ENCODE measurements at regions not wholly inside any gene's neighbourhood (a gene's known extent, or its start where the extent isn't known, plus 50 kb on each side); places are given as distances from the start of the nearest gene placed in this dataset.

DNA sequence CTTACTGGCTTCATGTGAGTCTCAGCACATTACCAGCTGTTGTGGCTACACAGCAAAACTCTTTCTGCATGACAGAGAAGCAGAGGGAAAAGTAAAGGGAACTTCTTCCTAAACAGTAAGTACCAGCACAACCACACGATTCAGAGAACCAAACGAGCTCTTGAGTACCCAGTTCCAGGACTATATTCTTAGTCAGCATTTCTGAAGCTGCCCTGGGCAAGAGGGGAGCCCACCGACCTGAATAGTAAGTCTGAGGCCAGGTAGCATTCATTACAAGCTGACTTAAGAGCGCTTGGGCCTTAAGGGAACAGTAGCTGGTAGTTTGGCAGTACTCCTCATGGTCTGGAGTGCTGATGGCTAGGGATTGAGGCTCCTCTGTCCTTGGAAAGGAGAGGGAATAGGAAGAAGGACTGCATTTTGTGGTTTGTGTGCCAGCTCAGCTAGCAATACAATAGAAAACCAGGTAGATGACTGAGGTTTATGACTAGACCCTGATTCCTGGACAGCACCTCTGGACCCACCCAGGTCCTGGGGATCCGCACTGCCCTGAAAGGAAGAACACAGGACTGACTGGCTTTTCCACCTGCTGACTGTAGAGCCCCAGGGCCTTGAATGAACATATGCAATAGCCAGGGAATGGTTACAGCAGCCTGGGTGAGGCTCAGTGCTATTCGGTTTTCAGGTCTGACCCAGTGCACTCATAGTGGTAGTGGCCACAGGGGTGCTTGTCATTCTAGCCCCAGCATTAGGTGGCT is 396.8 kb upstream of the PRMT6 start:
- Histone ChIP-seq H3K9ac (no peak overlapping the region), H3K27me3 (no peaks in the 10 kb centered on the region), H3F3A (ENCODE audit: low read depth) (no peaks in the 10 kb centered on the region), H3K27ac (no peak overlapping the region), H3K4me2 (no peak overlapping the region), H3K36me3 (no peaks in the 10 kb centered on the region), H3K79me2 (ENCODE audit: low read depth) (no peaks in the 10 kb centered on the region), H3K4me1 (no peaks in the 10 kb centered on the region), H3K9me3 (ENCODE audit: low read depth) (no peaks in the 10 kb centered on the region), H4K20me1 (ENCODE audit: low read depth) (no peaks in the 10 kb centered on the region), H2AFZ (replicated peaks) (no peak overlapping the region), H3K4me3 (no peak overlapping the region)
- peaks cover 2% of the 10 kb centered on the region for H3K27me3 Mint-ChIP-seq (ENCODE audit: insufficient read depth, low read depth)
- H3K4me3 Mint-ChIP-seq = no peak overlapping the region
- no peak overlapping the region for H3K27ac Mint-ChIP-seq
- DNase-seq (ENCODE audit: low spot score) = no peak
- no peaks in the 10 kb centered on the region for H3K4me1 Mint-ChIP-seq
- H3K9me3 Mint-ChIP-seq = no peaks in the 10 kb centered on the region
- no peak for TF ChIP-seq EZH2phosphoT487 (IDR thresholded peaks at IDR 0.05)
- TF ChIP-seq CTCF (IDR thresholded peaks at IDR 0.05) = no peak
- TF ChIP-seq EZH2 (IDR thresholded peaks at IDR 0.05) = no peak
- no peaks in the 10 kb centered on the region for H3K36me3 Mint-ChIP-seq

GRCh38 chr1:106675558-106675957 is 380.9 kb upstream of the PRMT6 start:
- Histone ChIP-seq H3K9me3 (ENCODE audit: low read depth) (no peaks in the 10 kb centered on the region), H3K27ac (no peak overlapping the region), H3K36me3 (no peaks in the 10 kb centered on the region), H3K79me2 (ENCODE audit: low read depth) (no peaks in the 10 kb centered on the region), H3K27me3 (no peaks in the 10 kb centered on the region), H3F3A (ENCODE audit: low read depth) (no peaks in the 10 kb centered on the region), H3K4me1 (no peaks in the 10 kb centered on the region), H2AFZ (replicated peaks) (no peak overlapping the region), H3K4me2 (no peak overlapping the region), H3K9ac (no peak overlapping the region), H4K20me1 (ENCODE audit: low read depth) (no peaks in the 10 kb centered on the region), H3K4me3 (no peak overlapping the region)
- TF ChIP-seq CTCF (IDR thresholded peaks at IDR 0.05) (no peak), EZH2phosphoT487 (IDR thresholded peaks at IDR 0.05) (no peak), EZH2 (IDR thresholded peaks at IDR 0.05) (no peak)
- Mint-ChIP-seq H3K27me3 (ENCODE audit: insufficient read depth, low read depth) (no peaks in the 10 kb centered on the region), H3K9me3 (no peaks in the 10 kb centered on the region), H3K36me3 (no peaks in the 10 kb centered on the region), H3K27ac (no peak overlapping the region), H3K4me1 (no peaks in the 10 kb centered on the region), H3K4me3 (no peak overlapping the region)
- no peak for DNase-seq (ENCODE audit: low spot score)

DNA sequence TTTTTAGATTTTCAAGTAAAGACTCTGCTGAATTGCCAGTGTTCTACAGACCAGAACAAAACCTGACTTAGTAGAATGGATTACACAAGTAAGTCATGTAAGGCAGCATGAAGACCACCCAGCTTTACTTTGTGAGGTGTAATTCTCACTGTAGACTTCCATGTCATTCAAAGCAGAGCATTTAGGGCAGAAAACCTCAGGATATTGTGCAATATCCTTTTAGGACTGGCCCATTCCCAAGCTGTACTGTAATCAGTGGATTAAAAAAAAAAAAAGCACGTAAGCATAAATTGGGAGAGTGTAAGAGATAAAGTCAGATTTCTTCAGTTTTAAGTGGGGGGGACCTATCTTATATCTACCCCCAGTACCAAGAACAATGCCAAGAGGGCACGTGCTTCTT is 380.5 kb upstream of the PRMT6 start:
- Histone ChIP-seq H4K20me1 (ENCODE audit: low read depth) (no peaks in the 10 kb centered on the region), H3K9ac (no peak overlapping the region), H3K4me3 (no peak overlapping the region), H3F3A (ENCODE audit: low read depth) (no peaks in the 10 kb centered on the region), H3K79me2 (ENCODE audit: low read depth) (no peaks in the 10 kb centered on the region), H3K4me1 (no peaks in the 10 kb centered on the region), H3K27me3 (no peaks in the 10 kb centered on the region), H3K36me3 (no peaks in the 10 kb centered on the region), H3K27ac (no peak overlapping the region), H3K9me3 (ENCODE audit: low read depth) (no peaks in the 10 kb centered on the region), H2AFZ (replicated peaks) (no peak overlapping the region), H3K4me2 (no peak overlapping the region)
- Mint-ChIP-seq H3K4me3 (no peak overlapping the region), H3K27me3 (ENCODE audit: insufficient read depth, low read depth) (no peaks in the 10 kb centered on the region), H3K27ac (no peak overlapping the region), H3K9me3 (no peaks in the 10 kb centered on the region), H3K36me3 (no peaks in the 10 kb centered on the region), H3K4me1 (no peaks in the 10 kb centered on the region)
- no peak for DNase-seq (ENCODE audit: low spot score)
- TF ChIP-seq EZH2phosphoT487 (IDR thresholded peaks at IDR 0.05) (no peak), CTCF (IDR thresholded peaks at IDR 0.05) (no peak), EZH2 (IDR thresholded peaks at IDR 0.05) (no peak)
